ENCODE measurements at regions not wholly inside any gene's neighbourhood (a gene's known extent, or its start where the extent isn't known, plus 50 kb on each side); places are given as distances from the start of the nearest gene placed in this dataset.

DNA sequence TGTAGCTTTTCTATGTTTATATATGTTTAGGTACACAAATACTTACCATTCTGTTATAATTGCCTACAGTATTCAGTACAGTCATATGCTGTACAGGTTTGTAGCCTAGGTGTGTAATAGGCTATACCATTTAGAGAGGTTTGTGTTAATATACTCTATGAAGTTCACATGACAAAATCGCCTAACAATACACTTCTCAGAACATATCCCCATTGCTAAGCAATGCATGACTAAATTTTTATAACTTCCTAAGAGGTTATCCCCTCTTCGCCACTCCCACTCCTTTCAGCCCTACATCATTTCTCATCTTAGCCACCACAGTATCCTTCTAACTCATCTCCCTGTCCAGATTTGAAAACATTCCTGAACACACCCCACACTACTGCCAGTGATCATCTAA, 83.7 kb upstream of the ZCCHC13 start:
- TF ChIP-seq CTCF (IDR thresholded peaks at IDR 0.05; ENCODE audit: low read depth, low read length, missing control alignments), result no peak
- no peak overlapping the region for H3K4me3 ChIP-seq (replicated peaks; ENCODE audit: low read depth, low read length)
- DNase-seq (ENCODE audit: extremely low read depth, low read depth), result no peak

GRCh38 chrX:74218895-74219294, 85.1 kb upstream of the ZCCHC13 start:
- DNase-seq (ENCODE audit: extremely low read depth, low read depth), result no peak
- no peak for TF ChIP-seq CTCF (IDR thresholded peaks at IDR 0.05; ENCODE audit: low read depth, low read length, missing control alignments)
- H3K4me3 ChIP-seq (replicated peaks; ENCODE audit: low read depth, low read length), result no peak overlapping the region

DNA sequence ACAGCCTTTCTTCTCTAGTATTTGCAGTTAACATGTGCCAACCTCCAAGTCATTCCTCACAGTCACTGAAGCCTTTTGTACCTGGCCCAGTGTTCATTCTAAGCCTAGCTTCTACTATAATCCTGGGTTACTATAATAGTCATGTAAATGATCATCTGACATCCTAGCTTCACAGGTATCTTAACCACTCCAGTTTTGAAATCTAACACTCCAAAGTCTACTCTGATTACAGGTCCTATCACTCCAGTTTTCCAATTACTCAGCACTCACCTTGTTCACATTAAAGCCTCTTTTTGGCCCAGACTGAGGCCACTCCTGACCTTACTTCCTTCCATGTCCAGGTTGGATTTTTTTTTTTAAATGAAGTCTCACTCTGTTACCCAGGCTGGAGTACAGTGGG, 87.6 kb upstream of the ZCCHC13 start:
- DNase-seq (ENCODE audit: extremely low read depth, low read depth), result no peak
- H3K4me3 ChIP-seq (replicated peaks; ENCODE audit: low read depth, low read length), result no peak overlapping the region
- TF ChIP-seq CTCF (IDR thresholded peaks at IDR 0.05; ENCODE audit: low read depth, low read length, missing control alignments), result no peak

DNA sequence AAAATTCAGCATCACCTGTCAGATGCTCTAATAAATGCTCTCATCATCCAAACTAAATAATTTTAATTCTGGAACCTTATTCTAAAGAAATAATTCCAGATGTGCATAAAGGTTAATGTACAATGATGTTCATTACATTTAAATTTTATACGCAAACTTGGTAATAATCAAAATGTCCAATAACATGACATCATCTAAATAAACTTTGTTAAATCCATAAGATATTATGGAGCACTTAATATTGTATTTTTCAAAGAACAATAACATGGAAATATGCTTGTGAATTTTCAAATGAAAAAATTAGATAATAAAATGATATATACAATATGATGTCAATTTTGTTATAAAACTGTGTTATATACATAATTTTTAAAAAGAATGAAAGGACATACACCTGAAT, 92.1 kb upstream of the ZCCHC13 start:
- TF ChIP-seq CTCF (IDR thresholded peaks at IDR 0.05; ENCODE audit: low read depth, low read length, missing control alignments), result no peak
- H3K4me3 ChIP-seq (replicated peaks; ENCODE audit: low read depth, low read length), result no peak overlapping the region
- no peak for DNase-seq (ENCODE audit: extremely low read depth, low read depth)

DNA sequence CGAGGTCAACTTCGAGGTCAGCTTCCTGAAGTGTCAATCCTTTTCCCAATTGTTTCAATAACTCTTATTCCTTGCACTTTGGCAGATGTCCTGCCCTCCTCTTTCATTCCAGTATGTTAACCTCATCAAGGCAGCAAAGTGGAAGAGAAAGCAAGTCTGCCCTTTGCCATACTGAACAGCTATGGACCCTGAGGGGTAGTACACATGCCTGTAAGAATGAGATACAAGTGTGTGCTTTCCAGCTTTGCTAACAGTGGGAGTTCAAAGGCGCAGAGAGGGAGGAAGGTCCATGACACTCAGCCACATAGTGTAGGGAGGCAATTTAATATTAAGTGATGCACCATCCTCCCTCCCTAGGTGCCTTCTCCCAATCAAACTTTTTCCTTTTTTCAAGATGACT, 96.4 kb upstream of the ZCCHC13 start:
- TF ChIP-seq CTCF (IDR thresholded peaks at IDR 0.05; ENCODE audit: low read depth, low read length, missing control alignments), result no peak
- no peak overlapping the region for H3K4me3 ChIP-seq (replicated peaks; ENCODE audit: low read depth, low read length)
- no peak for DNase-seq (ENCODE audit: extremely low read depth, low read depth)

GRCh38 chrX:74195605-74196004, 108.4 kb upstream of the ZCCHC13 start:
- no peak for DNase-seq (ENCODE audit: extremely low read depth, low read depth)
- no peak for TF ChIP-seq CTCF (IDR thresholded peaks at IDR 0.05; ENCODE audit: low read depth, low read length, missing control alignments)
- H3K4me3 ChIP-seq (replicated peaks; ENCODE audit: low read depth, low read length), result no peak overlapping the region

- no peak overlapping the region for H3K4me3 ChIP-seq (replicated peaks; ENCODE audit: low read depth, low read length)
- no peak for DNase-seq (ENCODE audit: extremely low read depth, low read depth)
- no peak for TF ChIP-seq CTCF (IDR thresholded peaks at IDR 0.05; ENCODE audit: low read depth, low read length, missing control alignments)
Observed at GRCh38 chrX:74195120-74195519, 108.9 kb upstream of the ZCCHC13 start.
